ENCODE measurements at regions not wholly inside any gene's neighbourhood (a gene's known extent, or its start where the extent isn't known, plus 50 kb on each side); places are given as distances from the start of the nearest gene placed in this dataset.

DNA sequence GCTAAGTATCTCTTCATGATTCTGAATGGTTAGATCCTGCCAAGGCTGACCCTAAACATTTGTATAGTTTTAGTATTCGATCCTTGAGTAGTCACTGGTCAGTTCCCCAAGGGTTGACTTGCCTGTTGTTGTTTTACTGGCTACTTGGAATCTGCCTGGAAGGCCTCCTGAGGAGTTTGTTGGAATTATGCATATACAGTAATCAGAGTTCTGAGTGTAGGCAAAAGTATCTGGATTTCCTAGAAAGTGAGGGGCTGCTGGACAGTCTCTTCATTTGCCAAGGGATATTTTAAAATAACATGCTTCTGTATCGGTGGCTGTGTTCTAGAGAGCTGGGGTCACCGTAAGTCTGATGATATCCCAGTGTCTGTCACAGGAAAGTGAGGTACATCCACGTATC is 333.2 kb upstream of the C2CD4B start:
- no peak overlapping the region for H2AFZ ChIP-seq (ENCODE audit: low read length)
- no peak overlapping the region for H3K4me2 ChIP-seq (ENCODE audit: extremely low read depth, insufficient read depth, low read length)
- TF ChIP-seq, protein P1, sequence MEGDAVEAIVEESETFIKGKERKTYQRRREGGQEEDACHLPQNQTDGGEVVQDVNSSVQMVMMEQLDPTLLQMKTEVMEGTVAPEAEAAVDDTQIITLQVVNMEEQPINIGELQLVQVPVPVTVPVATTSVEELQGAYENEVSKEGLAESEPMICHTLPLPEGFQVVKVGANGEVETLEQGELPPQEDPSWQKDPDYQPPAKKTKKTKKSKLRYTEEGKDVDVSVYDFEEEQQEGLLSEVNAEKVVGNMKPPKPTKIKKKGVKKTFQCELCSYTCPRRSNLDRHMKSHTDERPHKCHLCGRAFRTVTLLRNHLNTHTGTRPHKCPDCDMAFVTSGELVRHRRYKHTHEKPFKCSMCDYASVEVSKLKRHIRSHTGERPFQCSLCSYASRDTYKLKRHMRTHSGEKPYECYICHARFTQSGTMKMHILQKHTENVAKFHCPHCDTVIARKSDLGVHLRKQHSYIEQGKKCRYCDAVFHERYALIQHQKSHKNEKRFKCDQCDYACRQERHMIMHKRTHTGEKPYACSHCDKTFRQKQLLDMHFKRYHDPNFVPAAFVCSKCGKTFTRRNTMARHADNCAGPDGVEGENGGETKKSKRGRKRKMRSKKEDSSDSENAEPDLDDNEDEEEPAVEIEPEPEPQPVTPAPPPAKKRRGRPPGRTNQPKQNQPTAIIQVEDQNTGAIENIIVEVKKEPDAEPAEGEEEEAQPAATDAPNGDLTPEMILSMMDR (conservative IDR thresholded peaks at IDR 0.05 in 1 of 2, IDR thresholded peaks at IDR 0.05 in 1 of 2; ENCODE audit: low read depth in 1 of 2, low read length in 2 of 2) = no peak
- H4K20me1 ChIP-seq (ENCODE audit: control insufficient read depth, extremely low read depth, insufficient read depth, low read length) = no peaks in the 10 kb centered on the region
- H3K36me3 ChIP-seq (ENCODE audit: control insufficient read depth, insufficient read depth, low read length) = no peaks in the 10 kb centered on the region
- H3K4me1 ChIP-seq (ENCODE audit: control insufficient read depth, extremely low read depth, insufficient read depth, low read length) = peaks cover 11% of the 10 kb centered on the region
- no peak overlapping the region for H3K27ac ChIP-seq (ENCODE audit: insufficient read depth, low read length)
- H3K4me3 ChIP-seq (replicated peaks in 1 of 4; ENCODE audit: control extremely low read depth in 1 of 4, insufficient read depth in 1 of 4, low read depth in 3 of 4, low read length in 4 of 4) = no peak overlapping the region
- no peak for DNase-seq (ENCODE audit: low read depth in 2 of 2)
- no peak overlapping the region for H3K9ac ChIP-seq (ENCODE audit: insufficient read depth, low read length)
- H3K9me3 ChIP-seq (ENCODE audit: control insufficient read depth, insufficient read depth, low read depth, low read length) = no peaks in the 10 kb centered on the region
- no peaks in the 10 kb centered on the region for H3K79me2 ChIP-seq (ENCODE audit: control insufficient read depth, insufficient read depth, low read length)
- H3K27me3 ChIP-seq (ENCODE audit: control insufficient read depth, insufficient read depth, low read length) = no peaks in the 10 kb centered on the region

DNA sequence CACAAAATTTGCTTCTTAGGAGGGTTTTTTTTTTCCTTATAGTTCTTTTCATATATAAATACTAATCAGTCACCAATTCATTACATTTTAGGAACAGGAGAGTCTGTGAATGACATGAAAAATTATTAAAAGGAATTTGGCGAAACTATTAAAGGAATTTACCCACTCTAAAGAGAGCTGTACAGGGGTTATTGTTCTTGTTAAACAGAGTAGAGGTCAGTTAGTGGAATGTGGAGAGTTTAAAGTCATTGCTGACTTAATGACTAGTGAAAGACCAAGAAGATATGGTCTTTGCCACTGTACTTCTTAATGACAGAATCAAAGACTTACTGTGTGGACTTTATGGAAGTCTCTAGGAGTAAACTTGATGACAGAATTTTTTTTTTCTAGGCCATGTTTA is 333.6 kb upstream of the C2CD4B start:
- Histone ChIP-seq H3K27me3 (ENCODE audit: control insufficient read depth, insufficient read depth, low read length) (no peaks in the 10 kb centered on the region), H3K4me1 (ENCODE audit: control insufficient read depth, extremely low read depth, insufficient read depth, low read length) (peaks cover 11% of the 10 kb centered on the region), H3K4me3 (replicated peaks in 1 of 4; ENCODE audit: control extremely low read depth in 1 of 4, insufficient read depth in 1 of 4, low read depth in 3 of 4, low read length in 4 of 4) (no peak overlapping the region), H3K4me2 (ENCODE audit: extremely low read depth, insufficient read depth, low read length) (no peak overlapping the region), H3K9ac (ENCODE audit: insufficient read depth, low read length) (no peak overlapping the region), H3K9me3 (ENCODE audit: control insufficient read depth, insufficient read depth, low read depth, low read length) (no peaks in the 10 kb centered on the region), H3K79me2 (ENCODE audit: control insufficient read depth, insufficient read depth, low read length) (no peaks in the 10 kb centered on the region), H4K20me1 (ENCODE audit: control insufficient read depth, extremely low read depth, insufficient read depth, low read length) (no peaks in the 10 kb centered on the region), H2AFZ (ENCODE audit: low read length) (no peak overlapping the region), H3K27ac (ENCODE audit: insufficient read depth, low read length) (no peak overlapping the region), H3K36me3 (ENCODE audit: control insufficient read depth, insufficient read depth, low read length) (no peaks in the 10 kb centered on the region)
- TF ChIP-seq EZH2 (IDR thresholded peaks at IDR 0.05; ENCODE audit: low read length, missing control alignments) = no peak
- TF ChIP-seq, protein P1 (conservative IDR thresholded peaks at IDR 0.05 in 1 of 2, IDR thresholded peaks at IDR 0.05 in 1 of 2; ENCODE audit: low read depth in 1 of 2, low read length in 2 of 2) = no peak
- peak in 1 of 2 donors; percentile 66 for DNase-seq (ENCODE audit: low read depth in 2 of 2)

DNA sequence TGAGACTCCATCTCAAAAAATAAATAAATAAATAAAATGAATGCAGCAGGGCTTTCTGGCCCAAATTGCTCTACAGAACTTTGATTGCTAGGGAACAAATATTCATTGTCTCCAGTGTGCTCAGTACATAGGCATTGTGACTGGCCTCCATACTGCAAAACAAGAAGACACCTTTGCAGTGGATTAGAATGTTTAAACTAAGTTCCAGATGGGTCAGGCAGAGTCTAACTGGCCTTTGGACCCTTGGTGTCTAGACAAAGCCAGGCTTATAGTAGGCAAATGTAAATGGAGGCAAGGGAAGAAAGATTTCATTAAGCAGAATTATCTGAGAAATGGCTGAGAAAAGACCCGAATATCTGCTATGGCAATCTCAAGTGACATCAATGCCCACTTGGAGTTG is 335.2 kb upstream of the C2CD4B start:
- Histone ChIP-seq H3K79me2 (ENCODE audit: control insufficient read depth, insufficient read depth, low read length) (no peaks in the 10 kb centered on the region), H3K9ac (ENCODE audit: insufficient read depth, low read length) (no peak overlapping the region), H3K4me2 (ENCODE audit: extremely low read depth, insufficient read depth, low read length) (no peak overlapping the region)

More for the DNA sequence above, 335.2 kb upstream of the C2CD4B start:
- Histone ChIP-seq H3K4me1 (ENCODE audit: control insufficient read depth, extremely low read depth, insufficient read depth, low read length) (peaks cover 10% of the 10 kb centered on the region), H3K4me3 (replicated peaks in 1 of 4; ENCODE audit: control extremely low read depth in 1 of 4, insufficient read depth in 1 of 4, low read depth in 3 of 4, low read length in 4 of 4) (no peak overlapping the region), H3K27me3 (ENCODE audit: control insufficient read depth, insufficient read depth, low read length) (no peaks in the 10 kb centered on the region), H3K27ac (ENCODE audit: insufficient read depth, low read length) (no peak overlapping the region), H3K36me3 (ENCODE audit: control insufficient read depth, insufficient read depth, low read length) (no peaks in the 10 kb centered on the region), H2AFZ (ENCODE audit: low read length) (no peak overlapping the region), H4K20me1 (ENCODE audit: control insufficient read depth, extremely low read depth, insufficient read depth, low read length) (no peaks in the 10 kb centered on the region), H3K9me3 (ENCODE audit: control insufficient read depth, insufficient read depth, low read depth, low read length) (no peaks in the 10 kb centered on the region)
- DNase-seq (ENCODE audit: low read depth in 2 of 2) = no peak
- TF ChIP-seq, protein P1 (conservative IDR thresholded peaks at IDR 0.05 in 1 of 2, IDR thresholded peaks at IDR 0.05 in 1 of 2; ENCODE audit: low read depth in 1 of 2, low read length in 2 of 2) = no peak
- TF ChIP-seq EZH2 (IDR thresholded peaks at IDR 0.05; ENCODE audit: low read length, missing control alignments) = no peak

Data from fibroblast of lung (primary cell).